ENCODE measurements at regions not wholly inside any gene's neighbourhood (a gene's known extent, or its start where the extent isn't known, plus 50 kb on each side); places are given as distances from the start of the nearest gene placed in this dataset.
"Not testable (repeated sequence)": the region's sequence is repeated elsewhere in the genome, so short reads cannot be mapped to it uniquely, and the experiment has no call there.

DNA sequence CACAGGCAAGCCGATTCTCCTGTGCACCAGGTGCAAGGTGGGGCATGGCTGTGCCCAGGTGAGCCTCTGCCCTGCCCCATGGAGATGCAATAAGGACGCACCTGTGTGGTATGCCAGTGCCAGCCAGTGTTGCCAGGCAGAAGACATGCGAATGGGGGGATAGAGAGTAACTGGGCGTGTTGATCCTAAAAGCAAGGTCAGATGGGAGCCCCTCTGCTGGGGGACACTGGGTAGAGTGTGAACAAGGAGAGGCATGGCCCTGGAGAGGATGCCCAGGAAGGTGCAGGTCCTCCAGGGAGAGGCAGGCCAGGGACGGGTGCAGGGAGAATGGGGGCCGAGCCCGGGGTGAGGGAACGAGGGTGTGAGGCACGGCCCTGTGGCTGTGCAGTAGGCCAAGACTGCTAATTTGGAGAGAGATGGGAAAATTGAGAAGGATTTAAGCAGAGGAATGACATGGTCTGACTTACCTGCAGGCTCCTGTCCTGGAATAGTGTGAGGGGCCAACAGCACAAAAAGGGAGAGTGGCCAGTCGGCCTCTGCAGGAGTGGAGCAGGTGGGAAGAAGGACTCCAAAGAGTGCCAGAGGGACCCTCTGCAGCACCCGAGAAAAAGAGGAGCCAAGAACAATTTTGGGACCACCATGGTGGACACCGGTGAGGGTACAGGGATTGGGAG, 690.4 kb upstream of the HS6ST1 start:
- no peak for DNase-seq

DNA sequence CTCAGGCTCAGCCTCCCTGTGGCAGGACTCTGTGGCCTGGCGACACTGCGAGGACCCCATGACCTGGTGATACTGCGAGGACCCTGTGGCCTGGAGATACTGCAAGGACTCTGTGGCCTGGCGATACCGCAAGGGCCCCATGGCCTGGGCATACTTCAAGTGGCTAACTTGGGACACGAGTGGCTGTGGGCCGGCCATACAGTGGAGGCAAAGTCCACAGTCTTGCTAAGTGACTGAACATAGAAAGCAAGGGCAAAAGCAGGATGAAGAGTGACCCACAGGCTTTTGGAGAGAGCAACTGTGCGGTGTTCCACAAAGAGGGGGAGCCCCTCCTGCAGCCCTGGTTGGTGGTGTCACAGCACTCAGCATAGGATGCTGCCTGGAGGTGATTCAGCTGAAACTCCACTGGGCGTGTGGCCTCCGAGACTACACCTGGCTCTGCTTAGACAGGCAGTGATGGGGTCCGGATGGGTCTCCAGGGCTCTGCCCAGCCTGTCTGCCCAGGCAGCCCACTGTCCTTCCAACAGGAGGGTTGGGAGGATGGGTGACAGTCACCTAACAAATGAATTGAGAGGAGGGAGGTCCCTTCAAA, 691.0 kb upstream of the HS6ST1 start:
- DNase-seq, result no peak

DNA sequence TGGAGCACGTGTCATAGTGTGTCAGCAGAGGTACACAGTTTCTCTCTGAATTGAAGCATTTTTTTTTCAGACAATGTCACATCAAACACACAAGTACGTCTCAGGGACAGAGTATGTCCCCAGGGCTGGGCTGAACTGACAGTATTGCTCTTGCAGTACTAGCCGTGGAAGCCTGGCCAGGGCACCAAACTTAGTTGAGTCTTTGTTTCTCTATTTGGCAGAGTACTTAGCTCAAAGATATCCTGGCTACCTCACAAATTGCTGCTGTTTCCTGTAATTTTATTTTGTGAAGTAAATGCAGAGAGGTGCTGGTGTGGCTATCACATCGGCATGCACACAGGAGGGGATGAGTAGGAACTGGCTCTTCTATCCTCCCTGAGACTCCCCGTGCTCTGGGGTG, 691.6 kb upstream of the HS6ST1 start:
- no peak for DNase-seq

DNA sequence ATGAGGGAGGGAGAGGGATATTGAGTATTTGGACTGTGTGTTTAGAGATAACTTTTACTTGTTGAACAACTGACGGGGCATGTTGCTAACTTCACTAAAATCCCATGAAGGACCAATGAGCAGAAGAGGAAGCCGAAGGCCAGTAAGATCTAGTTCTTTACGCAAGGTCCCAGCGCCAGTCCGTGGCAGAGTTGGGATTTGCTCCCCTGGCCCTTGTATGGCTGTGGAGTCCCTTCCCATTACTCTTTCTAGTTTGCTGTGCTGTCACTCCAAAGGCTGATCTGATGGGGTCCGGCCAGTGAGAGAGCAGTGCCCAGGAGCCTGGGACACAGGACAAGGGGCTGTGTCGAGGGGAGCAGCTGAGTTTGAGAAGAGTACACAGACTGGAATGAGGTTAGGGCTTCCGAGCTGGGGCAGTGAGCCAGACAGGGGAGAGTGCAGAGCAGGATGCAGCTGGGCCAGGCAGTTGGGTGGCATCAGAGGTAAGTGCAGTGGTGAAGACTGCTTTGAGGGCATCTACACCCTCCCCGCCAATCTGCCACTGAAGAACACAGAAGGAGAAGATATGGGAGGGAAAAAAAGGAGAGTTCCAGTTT, 692.9 kb upstream of the HS6ST1 start:
- DNase-seq, result no peak

DNA sequence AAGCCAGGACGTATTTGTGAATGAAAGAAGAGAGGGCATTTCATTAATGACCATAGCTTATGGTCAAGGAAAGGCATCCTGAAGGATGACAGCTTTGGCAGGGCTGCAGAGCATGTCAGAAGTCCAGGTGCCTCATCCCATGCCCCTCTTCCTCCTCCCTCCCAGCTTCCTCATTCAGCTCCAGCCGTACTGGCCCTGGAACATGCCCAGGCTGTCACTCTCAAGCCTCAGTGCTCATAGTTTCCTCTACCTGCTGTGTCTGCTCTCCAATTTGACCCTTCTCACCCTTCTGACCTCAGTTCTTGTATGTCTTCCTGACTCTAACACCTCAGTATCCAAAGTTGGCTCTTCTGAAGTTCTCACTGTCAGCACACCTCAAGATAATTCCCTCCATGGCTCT, 695.8 kb upstream of the HS6ST1 start:
- DNase-seq, result no peak

DNA sequence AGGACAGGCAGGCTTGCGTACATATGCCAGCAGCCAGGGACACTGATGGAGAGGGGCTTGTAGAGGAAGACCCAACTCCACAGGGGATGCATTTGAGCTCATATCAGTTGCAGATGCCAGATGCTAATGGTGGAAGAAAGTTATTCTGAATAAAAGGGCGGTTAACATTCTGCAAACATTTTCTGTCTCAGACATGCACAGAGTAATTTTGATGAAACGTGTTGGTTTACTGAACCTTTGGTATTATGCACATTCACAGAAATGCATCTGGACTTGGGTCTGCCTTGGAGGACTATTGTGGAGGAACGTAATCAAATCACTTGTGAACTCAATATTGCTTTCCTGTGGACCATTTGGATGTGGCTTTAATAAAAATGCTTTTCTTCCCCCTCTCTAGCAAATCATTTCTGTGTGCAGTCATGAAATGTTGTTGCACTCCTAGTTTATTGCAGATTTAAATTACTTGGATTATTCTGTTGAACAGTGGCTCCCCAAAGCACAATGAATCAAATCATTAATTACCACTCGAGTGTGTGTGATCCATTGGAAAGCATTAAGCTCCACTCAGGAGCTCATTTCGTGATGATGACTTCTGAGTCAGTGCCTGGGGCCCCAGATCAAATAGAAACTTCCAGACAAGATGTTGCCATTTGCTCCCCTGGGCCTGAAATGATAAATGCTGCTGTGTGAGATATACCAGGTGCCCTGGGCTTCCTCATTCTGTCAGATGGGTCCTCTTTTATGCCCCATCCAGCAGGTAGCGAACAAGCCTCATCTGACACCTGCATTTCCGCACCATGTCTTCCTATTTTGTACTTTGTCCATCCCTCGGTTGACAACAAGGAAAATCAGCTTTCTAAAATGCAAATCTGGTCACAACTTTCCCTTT, 697.0 kb upstream of the HS6ST1 start:
- DNase-seq, result no peak

DNA sequence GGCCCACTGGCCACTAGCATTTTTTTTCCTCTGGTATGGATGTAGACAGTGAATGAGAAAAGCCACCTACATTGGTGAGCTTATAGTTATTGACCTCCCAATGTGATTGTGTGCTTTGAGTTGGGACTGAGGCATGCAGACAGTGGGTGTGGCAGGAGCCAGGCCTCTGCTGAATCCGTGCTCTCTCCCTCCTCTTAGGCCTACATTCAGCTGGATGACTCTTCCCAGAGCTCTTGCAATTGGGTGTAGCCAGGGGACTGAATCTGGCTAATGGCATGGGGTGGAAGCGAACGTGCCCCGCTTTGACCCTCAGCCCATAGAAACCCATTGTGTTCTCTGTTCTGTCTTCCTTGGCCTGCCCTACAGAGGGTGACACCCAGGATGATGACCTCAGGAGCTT, 698.3 kb upstream of the HS6ST1 start:
- no peak for DNase-seq

DNA sequence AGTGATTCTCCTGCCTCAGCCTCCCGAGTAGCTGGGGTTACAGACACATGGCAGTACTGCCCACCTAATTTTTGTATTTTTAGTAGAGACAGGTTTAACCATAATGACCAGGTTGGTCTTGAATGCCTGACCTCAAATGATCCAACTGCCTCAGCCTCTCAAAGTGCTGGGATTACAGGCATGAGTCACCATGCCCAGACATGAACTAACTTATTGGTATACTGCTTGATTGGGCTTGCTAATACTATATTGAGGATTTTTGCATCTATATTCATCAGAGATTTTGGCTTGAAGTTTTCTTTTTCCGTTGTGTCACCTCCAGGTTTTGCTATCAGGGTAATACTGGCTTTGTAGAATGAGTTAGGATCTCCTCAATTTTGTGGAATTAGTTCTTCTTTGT, 706.1 kb upstream of the HS6ST1 start:
- DNase-seq, result no peak

DNA sequence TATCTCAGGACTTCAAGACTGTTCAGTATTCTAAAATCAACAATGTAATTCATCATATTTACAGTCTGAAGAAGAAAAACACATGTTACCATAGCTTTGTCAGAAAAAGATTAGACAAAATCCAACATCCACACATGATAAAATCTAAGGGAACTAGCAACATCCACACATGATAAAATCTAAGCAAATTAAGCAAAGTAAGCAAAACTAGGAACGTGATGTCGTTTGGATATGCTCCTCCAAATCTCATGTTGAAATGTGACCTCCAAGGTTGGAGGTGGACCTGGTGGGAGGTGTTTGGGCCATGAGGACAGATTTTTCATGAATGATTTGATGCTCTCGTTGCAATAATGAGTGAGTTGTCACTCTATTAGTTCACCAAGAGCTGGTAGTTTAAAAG, 717.3 kb upstream of the HS6ST1 start:
- no peak for DNase-seq

DNA sequence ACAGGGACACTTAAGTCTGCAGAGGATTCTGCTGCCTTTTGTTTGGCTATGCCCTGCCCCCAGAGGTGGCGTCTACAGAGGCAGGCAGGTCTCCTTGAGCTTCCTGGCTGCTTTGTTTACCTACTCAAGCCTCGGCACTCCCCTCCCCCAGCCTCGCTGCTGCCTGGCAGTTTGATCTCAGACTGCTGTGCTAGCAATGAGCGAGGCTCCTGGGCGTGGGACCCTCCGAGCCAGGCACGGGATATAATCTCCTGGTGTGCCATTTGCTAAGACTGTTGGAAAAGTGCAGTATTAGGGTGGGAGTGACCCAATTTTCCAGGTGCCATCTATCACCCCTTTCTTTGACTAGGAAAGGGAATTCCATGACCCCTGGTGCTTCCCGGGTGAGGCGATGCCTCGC, 725.0 kb upstream of the HS6ST1 start:
- DNase-seq, result not testable (repeated sequence)

DNA sequence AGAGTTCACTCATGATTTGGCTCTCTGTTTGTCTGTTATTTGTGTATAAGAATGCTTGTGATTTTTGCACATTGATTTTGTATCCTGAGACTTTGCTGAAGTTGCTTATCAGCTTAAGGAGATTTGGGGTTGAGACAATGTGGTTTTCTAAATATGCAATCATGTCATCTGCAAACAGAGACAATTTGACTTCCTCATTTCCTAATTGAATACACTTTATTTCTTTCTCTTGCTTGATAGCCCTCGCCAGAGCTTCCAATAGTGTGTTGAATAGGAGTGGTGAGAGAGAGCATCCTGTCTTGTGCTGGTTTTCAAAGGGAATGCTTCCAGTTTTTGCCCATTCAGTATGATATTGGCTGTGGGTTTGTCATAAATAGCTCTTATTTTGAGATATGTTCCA, 727.8 kb upstream of the HS6ST1 start:
- not testable (repeated sequence) for DNase-seq

DNA sequence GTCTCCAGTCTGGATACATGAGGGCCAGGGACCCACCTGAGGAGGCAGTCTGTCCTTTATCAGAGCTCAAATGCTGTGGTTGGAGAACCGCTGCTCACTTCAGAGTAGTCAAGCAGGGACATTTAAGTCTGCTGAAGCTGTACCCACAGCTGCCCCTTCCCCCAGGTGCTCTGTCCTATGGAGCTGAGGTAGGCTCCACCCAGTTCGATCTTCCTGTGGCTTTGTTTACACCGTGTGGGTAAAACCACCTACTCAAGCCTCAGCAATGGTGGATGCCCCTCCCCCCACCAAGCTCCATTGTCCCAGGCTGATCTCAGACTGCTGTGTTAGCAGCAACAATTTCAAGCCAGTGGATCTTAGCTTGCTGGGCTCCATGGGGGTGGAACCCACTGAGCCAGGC, 731.4 kb upstream of the HS6ST1 start:
- no peak for DNase-seq

DNA sequence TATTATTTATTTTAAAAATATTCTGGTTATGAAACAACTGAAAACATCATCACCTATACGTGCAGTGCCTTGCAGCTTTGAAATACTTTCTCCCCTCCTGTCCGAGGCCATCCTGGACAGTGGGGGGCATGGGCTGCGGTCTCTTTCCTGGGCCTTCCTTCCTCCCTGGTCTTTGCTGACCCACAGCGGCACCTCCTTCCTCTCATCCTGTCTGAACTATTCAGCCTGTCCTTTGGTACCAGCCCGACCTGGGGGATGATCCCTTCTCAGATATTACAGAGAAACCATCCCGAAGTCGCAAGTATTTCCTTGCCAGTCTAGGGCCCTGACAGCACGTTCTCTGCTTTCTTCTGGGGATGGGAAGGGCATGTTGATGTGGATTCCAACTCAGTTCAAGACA, 736.6 kb upstream of the HS6ST1 start:
- DNase-seq, result no peak

DNA sequence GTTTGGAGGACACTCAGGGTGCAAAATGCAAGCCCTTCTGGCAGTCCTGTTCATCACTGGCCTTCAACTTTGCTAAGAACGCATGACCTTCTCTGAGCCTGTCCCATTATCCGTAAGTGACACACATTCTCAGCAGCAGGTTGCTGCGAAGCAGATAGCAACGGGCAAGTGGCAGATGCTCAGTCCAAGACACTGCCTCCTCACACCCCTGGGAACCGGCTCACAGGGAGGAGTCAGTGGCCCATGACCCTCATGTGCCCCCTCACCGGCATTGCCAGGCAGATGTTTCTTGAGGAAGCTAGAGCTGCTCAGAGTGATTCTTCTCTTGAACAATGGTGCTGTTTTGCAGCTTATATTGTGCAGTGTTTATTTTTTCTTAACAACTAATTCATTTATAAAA, 737.2 kb upstream of the HS6ST1 start:
- DNase-seq, result no peak

DNA sequence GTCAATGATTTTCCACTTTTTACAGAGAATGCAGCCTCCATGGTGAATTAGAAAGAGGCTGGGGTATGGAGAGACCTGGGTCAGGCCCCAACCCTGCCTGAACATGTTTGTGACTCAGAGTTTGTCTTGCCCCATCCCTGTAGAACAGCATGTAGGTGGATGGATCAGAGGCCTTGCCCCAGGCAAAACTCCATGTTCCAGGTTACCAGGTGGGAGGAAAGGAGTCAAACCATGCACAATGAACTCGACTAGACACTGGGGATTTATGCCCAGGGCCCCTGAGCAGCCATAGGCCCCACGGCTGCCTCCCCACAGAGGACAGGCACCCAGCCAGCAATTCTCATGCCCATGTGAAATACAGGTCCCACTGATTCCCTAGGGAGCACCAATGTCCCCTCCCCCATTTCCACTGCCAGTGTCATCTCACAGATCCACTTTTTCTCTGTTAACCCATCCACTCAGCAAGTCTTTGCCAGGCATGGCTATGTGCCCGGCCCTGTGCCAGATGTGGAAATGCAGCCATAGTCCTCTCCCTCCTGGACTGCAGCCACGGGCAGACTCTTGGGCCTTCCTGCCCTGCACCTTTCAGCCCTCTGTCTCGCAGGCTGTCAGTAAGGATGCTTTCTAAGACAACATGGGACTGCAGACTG, 737.8 kb upstream of the HS6ST1 start:
- DNase-seq, result no peak

DNA sequence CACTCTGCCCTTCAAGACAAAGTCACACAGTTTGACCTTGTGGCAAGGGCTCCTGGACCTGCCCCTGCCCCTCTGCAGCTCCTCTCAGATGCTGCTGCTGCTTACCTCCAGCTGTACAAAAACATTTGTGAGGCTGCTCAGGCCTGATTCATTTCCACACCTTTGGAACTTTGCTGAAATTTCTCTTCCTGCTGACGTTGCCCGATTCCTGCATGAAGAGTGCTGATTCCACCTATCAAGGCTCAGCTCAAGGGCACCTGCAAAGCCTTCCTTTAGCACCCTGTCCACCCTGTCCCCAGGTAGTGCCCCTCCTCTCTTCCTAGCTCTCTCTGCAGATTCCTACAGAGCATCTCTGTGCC, 738.3 kb upstream of the HS6ST1 start:
- DNase-seq, result no peak

DNA sequence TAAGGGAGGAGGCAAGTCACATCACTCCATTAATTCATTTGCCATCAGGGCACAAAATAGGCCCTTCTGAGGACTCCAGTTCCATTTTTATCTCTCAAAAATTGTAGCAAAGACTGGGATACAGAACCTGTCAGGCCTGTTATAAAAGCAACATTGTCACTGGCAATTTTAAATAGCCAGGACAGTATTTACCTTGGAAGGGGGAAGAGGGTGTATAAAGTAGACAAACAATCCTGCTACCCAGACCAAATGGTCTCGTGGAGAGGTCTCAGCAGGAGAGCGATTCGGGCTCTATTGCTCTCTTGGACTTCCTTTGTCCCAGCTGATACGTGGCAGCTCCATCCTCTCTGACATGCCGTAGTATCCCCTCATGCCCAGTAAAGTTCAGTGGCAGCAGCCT, 740.3 kb upstream of the HS6ST1 start:
- DNase-seq, result no peak

DNA sequence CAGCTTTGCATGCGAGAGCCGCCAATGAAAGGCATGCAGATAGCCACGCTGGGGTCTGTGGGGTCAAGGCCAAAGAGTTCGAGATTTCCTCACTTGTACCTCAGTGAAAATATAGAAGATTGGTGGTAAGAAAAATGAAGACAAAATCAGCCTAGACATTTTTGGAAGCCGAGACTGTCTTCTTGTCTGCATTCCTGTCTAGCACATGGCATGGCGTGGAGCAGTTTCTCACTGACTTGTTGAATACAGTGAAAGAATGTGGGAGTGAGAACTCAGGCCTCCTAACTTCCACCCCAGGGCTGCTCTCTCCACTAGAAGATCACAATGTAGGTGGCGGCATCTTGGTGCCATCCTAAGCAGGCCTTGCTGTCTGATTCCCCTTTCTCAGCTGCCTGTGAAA, 740.8 kb upstream of the HS6ST1 start:
- DNase-seq, result no peak

DNA sequence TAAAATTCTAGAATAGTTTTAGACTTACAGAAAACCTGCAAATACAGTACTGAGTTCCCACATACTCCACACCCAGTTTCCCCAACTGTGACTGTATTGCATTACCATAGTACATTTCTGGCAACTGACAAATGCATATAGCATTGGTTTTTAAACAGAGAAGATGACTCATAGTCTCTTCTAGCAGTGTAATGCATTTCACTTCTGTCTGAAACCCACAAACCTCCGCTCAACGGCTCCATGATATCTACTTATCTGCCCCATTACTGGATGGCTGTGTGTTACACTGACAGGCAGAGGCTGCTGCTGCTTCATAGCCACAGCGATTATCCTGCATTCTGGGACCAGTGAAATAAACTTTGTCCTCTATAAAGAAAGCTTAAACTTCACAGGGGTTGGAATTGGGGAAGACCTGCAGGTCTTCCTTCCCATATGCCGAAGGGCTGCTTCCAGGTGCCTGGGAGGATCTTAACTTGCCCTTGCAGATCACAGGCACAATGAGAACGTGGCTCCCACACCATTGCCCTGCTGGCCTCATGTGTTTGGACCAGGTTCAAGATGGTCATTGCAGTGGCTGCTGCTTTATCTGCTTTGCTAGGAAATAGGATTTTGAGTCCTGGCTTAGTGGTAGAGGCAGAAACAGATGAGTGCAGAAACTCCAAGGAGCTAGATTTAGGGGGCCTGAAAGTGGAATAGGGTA, 742.6 kb upstream of the HS6ST1 start:
- no peak for DNase-seq

DNA sequence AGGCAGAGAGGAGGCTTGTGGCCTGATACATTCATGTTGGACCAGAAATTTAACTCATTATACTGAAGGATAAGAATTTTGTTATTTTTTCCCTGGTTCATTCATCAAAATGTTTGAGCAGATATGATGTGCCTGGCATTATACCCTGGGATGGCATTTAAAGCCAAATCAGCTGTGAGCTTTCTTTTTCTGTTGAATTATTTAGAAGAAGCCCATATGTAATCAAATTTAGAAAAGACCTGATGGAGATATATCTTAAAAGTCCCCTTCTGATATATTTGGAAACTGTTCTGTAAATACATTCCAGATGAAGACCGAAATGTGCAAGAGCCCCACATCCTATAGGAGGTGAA, 743.1 kb upstream of the HS6ST1 start:
- DNase-seq, result no peak

DNA sequence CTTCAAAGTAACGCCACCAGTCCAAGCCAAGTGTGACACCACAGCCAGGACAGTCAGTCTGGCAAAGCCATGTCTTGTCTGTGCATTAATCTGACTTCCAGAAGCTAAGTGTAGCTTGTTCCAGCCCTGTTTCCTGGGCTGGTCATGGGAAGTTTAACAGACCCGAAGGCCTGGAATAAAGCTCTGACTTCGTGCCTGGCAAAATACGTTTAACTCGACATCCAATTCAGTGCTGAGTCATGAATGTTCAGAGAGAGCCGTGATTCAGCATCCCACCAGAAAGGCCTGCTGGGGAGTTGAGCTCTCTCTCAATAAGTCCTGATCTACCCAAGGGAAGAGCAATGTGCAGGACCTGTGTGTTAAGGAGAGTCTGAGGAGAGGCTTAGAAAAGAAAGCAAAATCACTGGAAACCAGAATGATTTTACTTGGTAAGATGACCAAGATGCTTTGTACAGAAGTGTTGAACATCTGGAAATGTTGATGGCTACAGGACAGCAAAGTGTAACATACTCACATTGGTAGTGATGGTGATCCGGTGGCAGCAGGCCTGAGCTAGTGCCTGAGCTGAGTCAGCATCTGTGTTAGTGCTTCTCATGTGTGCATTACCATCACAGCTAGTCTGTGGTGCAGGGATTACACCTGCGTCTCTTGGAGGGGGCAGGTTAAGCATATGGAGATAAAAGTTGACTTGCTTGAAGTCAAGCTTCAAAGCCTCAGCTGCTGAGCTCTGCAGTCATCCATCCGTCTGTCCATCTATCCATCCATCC, 743.7 kb upstream of the HS6ST1 start:
- DNase-seq, result no peak

DNA sequence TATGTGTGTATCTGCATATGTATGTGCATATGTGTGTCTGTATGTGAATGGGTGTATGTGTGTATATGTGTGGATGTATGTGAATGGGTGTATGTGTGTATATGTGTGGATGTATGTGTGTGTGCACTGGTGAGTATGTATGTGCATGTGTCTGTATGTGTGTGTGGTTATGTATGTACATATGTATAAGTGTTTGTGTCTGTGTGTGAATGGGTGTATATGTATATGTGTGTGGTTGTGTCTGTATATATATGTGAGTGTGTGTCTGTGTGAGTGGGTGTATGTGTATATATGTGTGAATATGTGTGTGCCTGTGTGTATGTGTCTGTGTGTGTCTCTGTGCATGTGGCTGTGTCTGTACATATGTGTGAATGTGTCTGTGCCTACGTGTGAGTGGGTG, 748.4 kb upstream of the HS6ST1 start:
- no peak for DNase-seq
